Uterus (tissue), 3 donors: ENCODE measurements at regions not wholly inside any gene's neighbourhood (a gene's known extent, or its start where the extent isn't known, plus 50 kb on each side); places are given as distances from the start of the nearest gene placed in this dataset.

Experiments
- DNase-seq, 2 donors: peaks; one replicate each; pipeline ENCODE4 v3.0.0-alpha.2; 2019 to 2020
- H3K27ac ChIP-seq, 2 donors: fragments of 200-600 bp; sonication (generic); 1 replicate in 1 of 2; 2 replicates in 1 of 2; pipeline ENCODE4 v1.5.1; 2016 to 2018
- H3K27me3 ChIP-seq, 2 donors: fragments of 200-600 bp; sonication (generic); one replicate each; pipeline ENCODE4 v1.5.1; 2018 to 2019; ENCODE audit warnings: control low read depth in 1 of 2
- H3K36me3 ChIP-seq, 2 donors: fragments of 200-600 bp; sonication (generic); one replicate each; pipeline ENCODE4 v1.5.1; 2019; ENCODE audit warnings: control low read depth in 1 of 2
- H3K4me1 ChIP-seq, 2 donors: fragments of 200-600 bp; sonication (generic); one replicate each; pipeline ENCODE4 v1.5.1; 2018 to 2019; ENCODE audit warnings: control low read depth in 1 of 2
- H3K4me3 ChIP-seq, 2 donors: fragments of 200-600 bp; sonication (generic); 1 replicate in 1 of 2; 2 replicates in 1 of 2; pipeline ENCODE4 v1.5.1; 2018 to 2019; ENCODE audit warnings: mild to moderate bottlenecking in 1 of 2
- H3K9me3 ChIP-seq, 2 donors: fragments of 200-600 bp; sonication (generic); one replicate each; pipeline ENCODE4 v1.5.1; 2019; ENCODE audit warnings: control low read depth in 1 of 2
- POLR2A ChIP-seq, 2 donors: fragments of 450-650 bp; IDR thresholded peaks; one replicate each; pipeline ENCODE4 v1.6.1; 2016; ENCODE audit warnings: antibody characterized with exemption in 2 of 2, mild to moderate bottlenecking in 1 of 2, moderate library complexity in 1 of 2
- intact Hi-C: fragments of 100-400 bp; cut with DNase I; formaldehyde crosslinking; loops from one replicate; pipeline ENCODE4 v1.15.1; 2023; ENCODE audit warnings: low total_unique reads
- TF ChIP-seq, protein P1 (sequence below), 4 experiments: fragments of 200-600 bp in 2 of 4; fragments of 450-650 bp in 2 of 4; sonication (generic) in 2 of 4; IDR thresholded peaks; one replicate each; pipeline ENCODE4 v1.5.1; 2016 to 2019; ENCODE audit warnings: antibody characterized with exemption in 4 of 4, mild to moderate bottlenecking in 2 of 4, moderate library complexity in 1 of 4
- donor health status: DM: yes; HTN: yes; CAD: no.

DNA sequence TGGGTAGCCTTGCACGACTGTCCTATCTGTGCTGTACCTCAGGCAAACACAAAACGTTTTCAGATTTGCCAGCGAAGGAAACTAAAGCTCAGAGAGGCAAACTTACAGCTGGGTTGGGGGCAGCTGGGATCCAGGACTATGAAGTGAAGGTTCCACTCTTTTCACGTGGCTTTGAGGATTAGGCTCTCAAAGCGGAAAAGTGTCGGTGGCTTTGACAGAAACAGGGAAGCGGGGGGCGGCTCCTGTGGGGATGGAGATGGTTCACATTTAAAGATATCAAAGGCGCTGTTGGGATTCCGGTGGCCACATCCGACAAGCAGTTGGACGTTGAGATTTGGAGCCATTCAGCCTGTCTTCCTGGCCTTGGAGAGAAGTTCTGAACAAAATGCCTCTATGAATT lies 958.3 kb upstream of the ZNF722 start:
- H3K36me3 ChIP-seq = no peaks in the 10 kb centered on the region
- no peak for DNase-seq
- H3K9me3 ChIP-seq = no peaks in the 10 kb centered on the region
- no peak overlapping the region for H3K4me3 ChIP-seq
- no peaks in the 10 kb centered on the region for H3K4me1 ChIP-seq
- no peak overlapping the region for H3K27ac ChIP-seq
- TF ChIP-seq, protein P1, sequence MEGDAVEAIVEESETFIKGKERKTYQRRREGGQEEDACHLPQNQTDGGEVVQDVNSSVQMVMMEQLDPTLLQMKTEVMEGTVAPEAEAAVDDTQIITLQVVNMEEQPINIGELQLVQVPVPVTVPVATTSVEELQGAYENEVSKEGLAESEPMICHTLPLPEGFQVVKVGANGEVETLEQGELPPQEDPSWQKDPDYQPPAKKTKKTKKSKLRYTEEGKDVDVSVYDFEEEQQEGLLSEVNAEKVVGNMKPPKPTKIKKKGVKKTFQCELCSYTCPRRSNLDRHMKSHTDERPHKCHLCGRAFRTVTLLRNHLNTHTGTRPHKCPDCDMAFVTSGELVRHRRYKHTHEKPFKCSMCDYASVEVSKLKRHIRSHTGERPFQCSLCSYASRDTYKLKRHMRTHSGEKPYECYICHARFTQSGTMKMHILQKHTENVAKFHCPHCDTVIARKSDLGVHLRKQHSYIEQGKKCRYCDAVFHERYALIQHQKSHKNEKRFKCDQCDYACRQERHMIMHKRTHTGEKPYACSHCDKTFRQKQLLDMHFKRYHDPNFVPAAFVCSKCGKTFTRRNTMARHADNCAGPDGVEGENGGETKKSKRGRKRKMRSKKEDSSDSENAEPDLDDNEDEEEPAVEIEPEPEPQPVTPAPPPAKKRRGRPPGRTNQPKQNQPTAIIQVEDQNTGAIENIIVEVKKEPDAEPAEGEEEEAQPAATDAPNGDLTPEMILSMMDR (IDR thresholded peaks at IDR 0.05) = no peak
- TF ChIP-seq POLR2A (IDR thresholded peaks at IDR 0.05) = no peak
- no peaks in the 10 kb centered on the region for H3K27me3 ChIP-seq
- intact Hi-C loops = no loop called here

DNA sequence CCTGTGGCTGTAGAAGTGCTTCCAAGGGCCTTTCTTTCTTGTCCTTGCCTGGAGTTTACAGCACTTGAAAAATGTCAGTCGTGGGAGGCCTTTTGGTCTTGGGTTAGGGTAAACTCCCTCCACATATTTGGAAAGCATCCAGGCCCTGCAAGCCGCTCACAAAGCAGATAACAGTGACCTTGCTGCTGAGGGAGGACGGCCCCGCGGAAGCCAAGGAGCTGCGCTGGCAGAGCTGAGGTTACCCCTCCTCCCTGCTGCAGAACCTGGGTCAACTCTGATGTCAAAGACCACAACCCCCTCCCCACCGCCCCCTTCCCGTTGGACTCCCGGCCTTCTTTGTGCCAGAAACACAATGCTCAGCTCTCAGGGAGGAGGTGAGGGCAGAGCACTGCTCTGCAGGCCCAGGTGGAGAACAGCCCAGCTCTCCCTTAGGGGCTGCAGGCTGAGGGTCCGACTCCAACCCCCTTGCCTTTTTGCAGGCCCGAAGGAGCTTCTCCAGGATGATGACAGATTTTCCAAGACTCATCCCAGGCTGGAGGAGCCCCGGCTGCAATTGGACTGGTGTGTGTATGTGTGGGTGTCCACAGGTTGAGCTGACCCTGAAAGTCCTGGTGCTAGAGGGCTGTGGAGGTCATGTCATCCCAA lies 957.6 kb upstream of the ZNF722 start:
- Histone ChIP-seq H3K27ac (no peak overlapping the region), H3K4me3 (no peak overlapping the region), H3K36me3 (no peaks in the 10 kb centered on the region), H3K27me3 (no peaks in the 10 kb centered on the region), H3K9me3 (no peaks in the 10 kb centered on the region), H3K4me1 (no peaks in the 10 kb centered on the region)
- DNase-seq = no peak
- intact Hi-C loops = no loop called here
- TF ChIP-seq, protein P1 (IDR thresholded peaks at IDR 0.05) = no peak
- TF ChIP-seq POLR2A (IDR thresholded peaks at IDR 0.05) = no peak

DNA sequence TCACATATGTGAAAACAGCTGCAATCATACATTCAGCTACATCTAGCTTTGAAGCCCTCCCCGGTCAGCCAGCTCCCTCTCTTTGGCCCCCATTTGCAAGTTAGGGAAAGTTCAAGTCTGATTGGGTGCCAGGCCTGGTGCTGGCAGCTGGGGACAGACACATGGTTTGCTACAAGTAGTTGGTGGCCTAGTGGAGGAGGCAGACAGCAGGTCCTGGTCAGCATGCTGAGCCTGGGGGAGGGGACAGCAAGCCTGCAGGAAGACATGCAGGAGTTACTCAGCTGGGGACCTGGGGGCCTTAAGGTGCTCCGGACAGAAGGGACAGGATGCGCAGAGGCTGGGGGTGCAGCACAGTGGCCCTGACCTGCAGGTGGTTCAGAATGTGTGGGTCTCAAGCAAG lies 956.9 kb upstream of the ZNF722 start:
- Histone ChIP-seq H3K27me3 (no peaks in the 10 kb centered on the region), H3K36me3 (no peaks in the 10 kb centered on the region), H3K4me3 (no peak overlapping the region), H3K27ac (no peak overlapping the region), H3K4me1 (no peaks in the 10 kb centered on the region), H3K9me3 (no peaks in the 10 kb centered on the region)
- TF ChIP-seq POLR2A (IDR thresholded peaks at IDR 0.05) = no peak
- TF ChIP-seq, protein P1 (IDR thresholded peaks at IDR 0.05) = no peak
- intact Hi-C loops = no loop called here
- DNase-seq = no peak

DNA sequence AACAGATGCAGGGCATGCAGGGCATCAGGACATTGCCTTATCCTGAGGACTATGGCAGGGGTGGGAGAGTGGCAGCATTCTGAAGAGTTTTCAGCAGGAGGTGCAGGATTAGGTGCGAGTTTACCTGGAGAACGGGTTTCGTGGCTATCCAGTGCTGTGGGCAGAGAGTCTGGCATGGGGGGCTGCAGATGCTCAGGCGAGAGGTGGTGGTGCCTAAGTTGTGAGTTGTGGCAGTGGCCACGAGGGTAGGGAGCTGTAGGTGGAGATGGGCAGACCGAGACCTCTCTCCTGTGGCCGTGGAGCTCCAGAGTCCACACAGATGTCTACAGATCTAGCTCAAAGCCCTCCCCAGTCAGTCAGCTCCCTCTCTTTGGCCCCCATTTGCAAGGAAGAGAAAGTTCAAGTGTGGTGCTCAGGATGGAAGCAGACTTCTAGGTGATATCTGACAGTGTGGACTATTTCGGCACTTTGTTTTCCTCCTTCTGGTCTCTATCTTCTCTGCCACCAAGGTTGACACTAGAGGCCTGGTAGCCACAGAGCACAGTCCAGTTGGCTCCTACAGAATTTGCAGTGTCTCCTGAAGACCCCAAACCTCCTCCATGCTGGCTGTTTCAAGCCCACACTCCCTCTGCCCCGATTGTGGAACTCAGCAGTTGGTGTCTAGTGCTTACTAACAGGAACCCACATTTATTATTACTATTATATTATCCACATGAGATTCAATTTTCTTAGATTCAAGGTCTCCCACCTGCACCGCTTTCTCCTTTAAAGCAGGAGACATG lies 955.7 kb upstream of the ZNF722 start:
- Histone ChIP-seq H3K27ac (no peak overlapping the region), H3K4me3 (no peak overlapping the region), H3K9me3 (no peaks in the 10 kb centered on the region), H3K4me1 (no peaks in the 10 kb centered on the region), H3K36me3 (no peaks in the 10 kb centered on the region), H3K27me3 (no peaks in the 10 kb centered on the region)
- TF ChIP-seq, protein P1 (IDR thresholded peaks at IDR 0.05) = no peak
- no peak for TF ChIP-seq POLR2A (IDR thresholded peaks at IDR 0.05)
- intact Hi-C loops = no loop called here
- DNase-seq = no peak
